NT2/D1 (cell line): ENCODE measurements at regions not wholly inside any gene's neighbourhood (a gene's known extent, or its start where the extent isn't known, plus 50 kb on each side); places are given as distances from the start of the nearest gene placed in this dataset.

Experiments
- YY1 ChIP-seq: IDR thresholded peaks from 2 replicates; pipeline ENCODE4 v1.6.1; 2011; ENCODE audit not compliant: insufficient read length, insufficient read depth
- ZNF274 ChIP-seq: IDR thresholded peaks from 2 replicates; pipeline ENCODE4 v1.6.1; 2011; ENCODE audit warnings: mild to moderate bottlenecking, low read depth, low read length

DNA sequence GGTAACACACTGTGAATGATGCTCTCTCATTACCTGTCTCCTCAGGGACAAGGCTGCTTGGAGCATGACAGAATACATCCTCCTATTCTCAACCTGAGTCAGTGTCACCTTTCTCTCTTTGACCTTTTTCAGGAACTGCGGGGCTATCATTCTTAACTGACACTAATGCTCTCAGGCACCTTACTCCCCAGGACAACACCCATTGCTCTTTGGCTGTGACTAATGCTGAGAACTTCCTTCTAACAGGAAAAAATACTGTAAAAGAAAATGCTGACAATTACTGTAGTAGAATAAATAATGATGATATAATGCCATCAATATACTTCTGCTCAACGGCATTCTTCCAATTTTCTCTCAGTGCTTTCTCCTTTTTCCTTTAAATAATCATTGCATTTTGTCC, 2082.7 kb upstream of the RAG2 start:
- TF ChIP-seq ZNF274 (no peak), YY1 (no peak)
